Thyroid gland (tissue), 4 donors: ENCODE measurements at regions not wholly inside any gene's neighbourhood (a gene's known extent, or its start where the extent isn't known, plus 50 kb on each side); places are given as distances from the start of the nearest gene placed in this dataset.

ENCODE experiments used
- DNase-seq, 2 donors: peaks; one replicate each; pipeline ENCODE4 v3.0.0-alpha.2; 2019
- H3K27ac ChIP-seq, 3 donors: fragments of 200-600 bp; sonication (generic); 1 replicate in 2 of 3; 2 replicates in 1 of 3; pipeline ENCODE4 v1.5.1; 2016 to 2019; ENCODE audit warnings: mild to moderate bottlenecking in 1 of 3, moderate library complexity in 1 of 3
- H3K27me3 ChIP-seq: fragments of 200-600 bp; sonication (generic); one replicate; pipeline ENCODE4 v1.5.1; 2019
- H3K36me3 ChIP-seq, 2 donors: fragments of 200-600 bp; sonication (generic); one replicate each; pipeline ENCODE4 v1.5.1; 2016 to 2019
- H3K4me1 ChIP-seq, 2 donors: fragments of 200-600 bp; sonication (generic); one replicate each; pipeline ENCODE4 v1.5.1; 2017 to 2019
- H3K4me3 ChIP-seq, 3 donors: fragments of 200-600 bp; sonication (generic); replicated peaks in 1 of 3; 1 replicate in 2 of 3; 2 replicates in 1 of 3; pipeline ENCODE4 v1.5.1; 2016; ENCODE audit warnings: mild to moderate bottlenecking in 1 of 3
- H3K9me3 ChIP-seq: fragments of 200-600 bp; sonication (generic); one replicate; pipeline ENCODE4 v1.5.1; 2017
- POLR2A ChIP-seq, 2 donors: fragments of 450-650 bp; IDR thresholded peaks; one replicate each; pipeline ENCODE4 v1.6.1; 2017; ENCODE audit warnings: antibody characterized with exemption in 2 of 2, mild to moderate bottlenecking in 2 of 2, moderate library complexity in 1 of 2
- WGBS, 2 donors: methylation state at CpG; one replicate each; pipeline ENCODE4 v1.1.5; 2017; 5-methylcytosine and 5-hydroxymethylcytosine counted together
- intact Hi-C: fragments of 100-400 bp; cut with DNase I; formaldehyde crosslinking; loops from one replicate; pipeline ENCODE4 v1.15.1; 2023
- TF ChIP-seq, protein P1 (sequence below), 6 experiments: fragments of 200-600 bp in 3 of 6; fragments of 450-650 bp in 3 of 6; sonication (generic) in 3 of 6; IDR thresholded peaks; one replicate each; pipeline ENCODE4 v1.5.1; 2016 to 2019; ENCODE audit warnings: antibody characterized with exemption in 6 of 6, mild to moderate bottlenecking in 2 of 6, inconsistent platforms in 1 of 6, moderate library complexity in 1 of 6

DNA sequence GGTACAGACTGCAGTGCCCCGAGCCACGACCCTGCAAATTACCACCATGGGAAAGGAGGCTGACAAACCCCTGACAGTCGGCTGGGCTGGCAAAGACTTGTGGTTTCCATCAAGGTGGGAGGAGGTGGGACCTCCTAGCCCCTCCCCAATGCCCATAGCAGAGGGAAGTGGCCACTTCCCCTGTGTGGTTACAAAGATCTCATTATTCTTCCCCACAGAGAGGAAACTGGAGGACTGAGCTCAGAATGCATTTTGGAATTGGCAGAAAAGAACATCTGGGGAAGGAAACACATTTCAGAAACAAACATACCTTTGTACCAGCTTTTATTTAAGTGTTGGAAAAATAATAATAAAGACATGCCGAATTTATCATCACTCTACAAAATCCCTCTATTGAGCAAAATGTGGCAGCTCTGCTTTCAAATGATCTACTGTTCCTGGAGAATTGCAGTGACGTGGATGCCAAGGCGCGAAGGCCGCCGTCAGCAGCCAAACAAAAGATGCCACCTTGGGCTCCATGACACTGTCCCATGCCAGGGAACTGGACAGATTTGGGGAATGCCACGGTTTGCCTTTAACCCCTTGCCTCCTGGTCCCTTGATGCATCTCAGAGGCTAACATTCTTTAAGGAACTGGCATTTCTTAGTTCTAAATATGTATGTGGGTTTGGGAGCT lies 169.6 kb downstream of the CRYBB2 start:
- no peaks in the 10 kb centered on the region for H3K27me3 ChIP-seq
- no peaks in the 10 kb centered on the region for H3K9me3 ChIP-seq
- peaks cover 48 to 83% of the 10 kb centered on the region in 2 donors for H3K4me1 ChIP-seq
- H3K36me3 ChIP-seq, result no peaks in the 10 kb centered on the region
- H3K27ac ChIP-seq, result no peak overlapping the region
- DNase-seq, result no peak
- TF ChIP-seq, protein P1, sequence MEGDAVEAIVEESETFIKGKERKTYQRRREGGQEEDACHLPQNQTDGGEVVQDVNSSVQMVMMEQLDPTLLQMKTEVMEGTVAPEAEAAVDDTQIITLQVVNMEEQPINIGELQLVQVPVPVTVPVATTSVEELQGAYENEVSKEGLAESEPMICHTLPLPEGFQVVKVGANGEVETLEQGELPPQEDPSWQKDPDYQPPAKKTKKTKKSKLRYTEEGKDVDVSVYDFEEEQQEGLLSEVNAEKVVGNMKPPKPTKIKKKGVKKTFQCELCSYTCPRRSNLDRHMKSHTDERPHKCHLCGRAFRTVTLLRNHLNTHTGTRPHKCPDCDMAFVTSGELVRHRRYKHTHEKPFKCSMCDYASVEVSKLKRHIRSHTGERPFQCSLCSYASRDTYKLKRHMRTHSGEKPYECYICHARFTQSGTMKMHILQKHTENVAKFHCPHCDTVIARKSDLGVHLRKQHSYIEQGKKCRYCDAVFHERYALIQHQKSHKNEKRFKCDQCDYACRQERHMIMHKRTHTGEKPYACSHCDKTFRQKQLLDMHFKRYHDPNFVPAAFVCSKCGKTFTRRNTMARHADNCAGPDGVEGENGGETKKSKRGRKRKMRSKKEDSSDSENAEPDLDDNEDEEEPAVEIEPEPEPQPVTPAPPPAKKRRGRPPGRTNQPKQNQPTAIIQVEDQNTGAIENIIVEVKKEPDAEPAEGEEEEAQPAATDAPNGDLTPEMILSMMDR (IDR thresholded peaks at IDR 0.05), result no peak
- no peak for TF ChIP-seq POLR2A (IDR thresholded peaks at IDR 0.05)
- intact Hi-C loops, result no loop called here
- 69 to 74% methylated on average over 10 of the region's 10 CpGs for WGBS, 2 donors
- H3K4me3 ChIP-seq, result no peak overlapping the region

DNA sequence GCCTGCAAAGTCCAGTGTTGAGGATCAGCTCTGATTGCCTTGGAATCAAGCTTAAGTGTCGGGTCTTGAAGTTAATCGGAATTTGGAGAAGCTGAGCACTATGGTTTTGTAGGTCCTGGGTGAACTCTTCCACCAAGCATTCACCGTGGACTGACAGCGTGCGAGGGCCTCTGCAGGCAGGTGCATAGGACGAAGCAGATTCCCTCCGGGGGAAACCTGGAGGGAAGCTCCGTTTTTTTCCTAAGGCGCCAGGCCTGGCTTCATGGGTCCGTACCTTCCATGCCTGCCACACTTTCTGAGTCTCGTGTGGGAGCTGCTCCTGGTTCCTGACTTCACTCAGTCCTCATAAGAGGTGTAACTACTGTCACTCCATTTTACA lies 170.1 kb downstream of the CRYBB2 start:
- intact Hi-C loops, result no loop called here

DNA sequence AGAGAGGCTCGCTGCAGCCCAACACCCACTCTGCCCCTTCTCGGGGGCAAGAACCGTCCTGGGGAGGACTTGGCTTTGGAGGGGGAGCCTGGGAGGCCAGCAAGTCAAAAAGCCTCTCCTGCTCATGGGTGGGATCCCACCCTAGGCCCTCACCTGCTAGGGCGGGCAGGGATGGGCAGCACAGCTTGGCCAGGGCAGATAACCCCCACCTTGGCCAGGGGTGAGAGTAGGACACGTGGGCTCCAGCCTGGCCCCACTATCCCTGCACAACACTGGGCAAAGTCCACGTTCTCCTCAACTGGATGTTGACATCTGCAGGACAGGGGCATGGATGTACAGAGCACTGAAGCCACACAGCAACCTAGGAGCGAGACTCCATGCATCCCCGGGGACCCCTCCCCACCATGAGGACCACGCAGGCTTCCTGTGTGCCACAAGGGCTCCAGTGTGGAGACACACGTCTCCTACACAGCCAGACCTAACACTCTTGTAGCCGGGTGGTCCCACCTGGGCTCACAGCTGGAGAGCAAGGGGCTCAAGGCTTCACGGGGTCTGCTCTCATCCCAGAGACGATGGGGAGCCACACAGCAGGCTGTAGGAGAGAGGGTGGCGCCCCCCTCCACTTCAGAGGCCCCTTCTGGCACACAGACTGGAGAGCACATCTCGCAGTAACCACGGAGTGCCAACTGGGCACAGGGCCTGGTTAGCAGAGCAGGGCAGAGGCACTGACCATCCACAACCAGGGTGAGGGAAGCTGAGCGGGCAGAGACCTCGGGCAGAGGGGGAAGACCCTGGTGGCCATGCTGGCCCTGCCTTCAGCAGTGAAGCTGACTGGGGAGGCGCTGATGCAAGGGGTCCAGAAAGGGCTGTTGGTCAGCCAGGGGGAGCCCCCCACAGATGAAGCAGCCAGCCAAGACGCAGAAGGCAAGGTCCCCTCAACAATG lies 171.1 kb downstream of the CRYBB2 start:
- H3K4me3 ChIP-seq, result no peak overlapping the region
- intact Hi-C loops, result no loop called here
- 47 to 54% methylated on average over 11 to 18 of the region's 20 CpGs for whole genome bisulfite sequencing, 2 donors
- no peaks in the 10 kb centered on the region for H3K9me3 ChIP-seq
- H3K4me1 ChIP-seq, result peaks cover 49 to 81% of the 10 kb centered on the region in 2 donors
- H3K27me3 ChIP-seq, result no peaks in the 10 kb centered on the region
- H3K36me3 ChIP-seq, result no peaks in the 10 kb centered on the region
- DNase-seq, result peak; percentile 91 to 93
- peak overlapping the region; percentile 15 to 62 (median 21) for H3K27ac ChIP-seq
- TF ChIP-seq, protein P1 (IDR thresholded peaks at IDR 0.05), result no peak
- TF ChIP-seq POLR2A (IDR thresholded peaks at IDR 0.05), result no peak

More for the DNA sequence above, 170.1 kb downstream of the CRYBB2 start:
- H3K27ac ChIP-seq, result no peak overlapping the region
- H3K36me3 ChIP-seq, result no peaks in the 10 kb centered on the region
- no peak for DNase-seq
- TF ChIP-seq POLR2A (IDR thresholded peaks at IDR 0.05), result no peak
- TF ChIP-seq, protein P1 (IDR thresholded peaks at IDR 0.05), result no peak
- H3K27me3 ChIP-seq, result no peaks in the 10 kb centered on the region
- H3K9me3 ChIP-seq, result no peaks in the 10 kb centered on the region
- H3K4me3 ChIP-seq, result no peak overlapping the region
- H3K4me1 ChIP-seq, result peaks cover 44 to 78% of the 10 kb centered on the region in 2 donors
- 87 to 93% methylated on average over 11 of the region's 11 CpGs for WGBS, 2 donors

- H3K4me1 ChIP-seq, result peaks cover 51 to 85% of the 10 kb centered on the region in 2 donors
- intact Hi-C loops, result no loop called here
- WGBS, 2 donors, result 89 to 92% methylated on average over 5 to 8 of the region's 8 CpGs
These were observed 171.9 kb upstream of the GRK3 start for GRCh38 chr22:25392584-25392983.

More at GRCh38 chr22:25392584-25392983, 171.9 kb upstream of the GRK3 start:
- H3K27ac ChIP-seq, result peak overlapping the region in 1 of 3 donors; percentile 36
- no peaks in the 10 kb centered on the region for H3K9me3 ChIP-seq
- no peaks in the 10 kb centered on the region for H3K27me3 ChIP-seq
- DNase-seq, result no peak
- H3K36me3 ChIP-seq, result no peaks in the 10 kb centered on the region
- H3K4me3 ChIP-seq, result no peak overlapping the region
- no peak for TF ChIP-seq POLR2A (IDR thresholded peaks at IDR 0.05)
- TF ChIP-seq, protein P1 (IDR thresholded peaks at IDR 0.05), result no peak
